Tibial nerve (tissue), 4 donors: ENCODE measurements at regions not wholly inside any gene's neighbourhood (a gene's known extent, or its start where the extent isn't known, plus 50 kb on each side); places are given as distances from the start of the nearest gene placed in this dataset.
A peak's percentile ranks its signal among the peaks of the same experiment; 100 is the strongest.

Source experiments
- DNase-seq, 2 donors: peaks; one replicate each; pipeline ENCODE4 v3.0.0-alpha.2; 2019; ENCODE audit warnings: low spot score in 2 of 2
- H3K27ac ChIP-seq, 4 donors: fragments of 200-600 bp; sonication (generic) in 3 of 4; one replicate each; pipeline ENCODE4 v1.5.1; 2017 to 2019; ENCODE audit warnings: mild to moderate bottlenecking in 1 of 4
- H3K27me3 ChIP-seq, 2 donors: fragments of 200-600 bp; sonication (generic) in 1 of 2; one replicate each; pipeline versions ENCODE4 v1.5.1 to v1.6.0; 2017 to 2019
- H3K36me3 ChIP-seq, 3 donors: fragments of 200-600 bp; sonication (generic); one replicate each; pipeline ENCODE4 v1.5.1; 2018 to 2019
- H3K4me1 ChIP-seq, 4 donors: fragments of 200-600 bp; sonication (generic) in 3 of 4; one replicate each; pipeline ENCODE4 v1.5.1; 2017 to 2019
- H3K4me3 ChIP-seq, 4 donors: fragments of 200-600 bp; sonication (generic) in 3 of 4; one replicate each; pipeline ENCODE4 v1.5.1; 2017 to 2019; ENCODE audit warnings: mild to moderate bottlenecking in 1 of 4, moderate library complexity in 1 of 4
- H3K9me3 ChIP-seq, 4 donors: fragments of 200-600 bp; sonication (generic) in 3 of 4; one replicate each; pipeline ENCODE4 v1.5.1; 2017 to 2019
- EP300 ChIP-seq, 2 donors: sonication (generic); formaldehyde crosslinking; IDR thresholded peaks; one replicate each; pipeline ENCODE4 v1.6.1; 2017; ENCODE audit warnings: antibody characterized with exemption in 2 of 2, mild to moderate bottlenecking in 1 of 2
- POLR2A ChIP-seq, 2 donors: fragments of 450-650 bp; IDR thresholded peaks; one replicate each; pipeline ENCODE4 v1.6.1; 2017; ENCODE audit warnings: antibody characterized with exemption in 2 of 2, mild to moderate bottlenecking in 2 of 2, moderate library complexity in 2 of 2
- WGBS, 2 donors: methylation state at CpG; one replicate each; pipeline ENCODE4 v1.1.5; 2018; 5-methylcytosine and 5-hydroxymethylcytosine counted together
- TF ChIP-seq, protein P1 (sequence below), 5 experiments: fragments of 200-600 bp in 3 of 5; fragments of 450-650 bp in 2 of 5; sonication (generic) in 3 of 5; IDR thresholded peaks; one replicate each; pipeline ENCODE4 v1.5.1; 2016 to 2019; ENCODE audit warnings: antibody characterized with exemption in 5 of 5, mild to moderate bottlenecking in 3 of 5, moderate library complexity in 2 of 5

DNA sequence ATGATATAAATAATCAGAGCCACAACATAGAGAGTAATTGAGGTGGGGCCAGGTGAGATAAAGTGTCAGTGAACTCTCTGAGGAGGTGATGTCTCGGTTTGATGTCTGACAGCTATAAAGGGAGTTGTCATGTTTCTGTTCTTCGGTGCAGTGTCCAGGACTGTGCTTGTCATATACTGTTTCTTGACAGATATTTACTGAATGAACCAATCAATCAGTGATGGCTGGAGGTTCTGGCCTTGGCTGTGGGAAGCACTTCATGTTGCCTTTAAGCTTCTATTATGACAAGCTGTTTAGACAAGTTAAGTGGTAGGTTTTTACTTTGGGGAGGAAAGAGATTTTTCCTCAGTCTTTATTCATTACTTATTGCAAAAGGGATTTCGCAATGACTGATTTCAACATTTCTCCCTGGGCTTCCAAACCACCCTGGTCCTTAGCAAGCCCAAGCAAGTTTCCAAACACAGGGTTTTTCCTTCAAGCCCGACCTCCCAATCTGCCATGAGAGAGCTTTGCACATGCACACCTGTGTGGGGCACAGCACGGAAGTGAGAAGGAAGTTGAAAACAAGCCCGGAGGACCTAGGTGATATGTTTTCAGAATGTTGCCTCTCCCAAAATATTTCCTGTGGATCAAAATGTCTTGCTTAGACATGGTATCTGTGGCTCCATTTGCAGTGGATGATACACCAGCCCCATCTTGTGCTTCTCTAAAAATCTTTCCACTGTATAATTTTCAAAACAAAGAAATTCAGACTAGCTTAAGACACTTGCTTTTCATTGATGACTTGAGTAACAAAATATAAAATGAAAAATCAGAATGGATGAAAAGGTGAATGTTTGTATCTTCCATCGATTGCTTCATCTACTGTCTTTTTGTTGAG is 567.3 kb upstream of the BTBD3 start:
- peaks cover 0 to 12% (median 0%) of the 10 kb centered on the region in 4 donors for H3K4me1 ChIP-seq
- WGBS, 2 donors, result 75 to 84% methylated on average over 7 of the region's 7 CpGs
- H3K36me3 ChIP-seq, result no peaks in the 10 kb centered on the region
- H3K27me3 ChIP-seq, result no peaks in the 10 kb centered on the region
- no peak overlapping the region for H3K4me3 ChIP-seq
- peak in 1 of 2 donors; percentile 36 for DNase-seq
- H3K9me3 ChIP-seq, result no peaks in the 10 kb centered on the region
- TF ChIP-seq POLR2A (IDR thresholded peaks at IDR 0.05) (no peak), EP300 (IDR thresholded peaks at IDR 0.05) (peak in 1 of 2 donors; percentile 44)
- TF ChIP-seq, protein P1, sequence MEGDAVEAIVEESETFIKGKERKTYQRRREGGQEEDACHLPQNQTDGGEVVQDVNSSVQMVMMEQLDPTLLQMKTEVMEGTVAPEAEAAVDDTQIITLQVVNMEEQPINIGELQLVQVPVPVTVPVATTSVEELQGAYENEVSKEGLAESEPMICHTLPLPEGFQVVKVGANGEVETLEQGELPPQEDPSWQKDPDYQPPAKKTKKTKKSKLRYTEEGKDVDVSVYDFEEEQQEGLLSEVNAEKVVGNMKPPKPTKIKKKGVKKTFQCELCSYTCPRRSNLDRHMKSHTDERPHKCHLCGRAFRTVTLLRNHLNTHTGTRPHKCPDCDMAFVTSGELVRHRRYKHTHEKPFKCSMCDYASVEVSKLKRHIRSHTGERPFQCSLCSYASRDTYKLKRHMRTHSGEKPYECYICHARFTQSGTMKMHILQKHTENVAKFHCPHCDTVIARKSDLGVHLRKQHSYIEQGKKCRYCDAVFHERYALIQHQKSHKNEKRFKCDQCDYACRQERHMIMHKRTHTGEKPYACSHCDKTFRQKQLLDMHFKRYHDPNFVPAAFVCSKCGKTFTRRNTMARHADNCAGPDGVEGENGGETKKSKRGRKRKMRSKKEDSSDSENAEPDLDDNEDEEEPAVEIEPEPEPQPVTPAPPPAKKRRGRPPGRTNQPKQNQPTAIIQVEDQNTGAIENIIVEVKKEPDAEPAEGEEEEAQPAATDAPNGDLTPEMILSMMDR (IDR thresholded peaks at IDR 0.05), result no peak
- no peak overlapping the region for H3K27ac ChIP-seq

DNA sequence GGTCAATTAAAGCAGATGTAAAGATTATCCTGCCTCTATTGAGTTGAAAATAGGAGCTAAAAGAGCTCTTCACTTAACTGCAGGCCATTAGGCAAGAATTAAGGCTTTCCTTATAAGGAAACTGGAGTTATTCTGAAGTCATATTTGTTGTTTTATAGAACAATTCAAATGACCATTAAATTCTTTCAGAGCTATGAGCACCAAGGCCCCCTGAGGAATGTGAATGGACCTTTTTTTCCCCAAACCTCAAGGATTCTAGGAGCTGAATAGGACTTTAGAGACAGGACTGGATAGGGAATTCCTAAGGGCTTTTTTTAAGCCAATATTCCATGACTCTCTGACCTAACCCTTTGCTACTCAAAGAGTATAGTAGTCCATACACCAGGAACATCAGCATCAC is 565.7 kb upstream of the BTBD3 start:
- Histone ChIP-seq H3K9me3 (no peaks in the 10 kb centered on the region), H3K27me3 (no peaks in the 10 kb centered on the region), H3K4me1 (peaks cover 0 to 12% (median 0%) of the 10 kb centered on the region in 4 donors), H3K36me3 (no peaks in the 10 kb centered on the region), H3K27ac (no peak overlapping the region), H3K4me3 (no peak overlapping the region)
- TF ChIP-seq, protein P1 (IDR thresholded peaks at IDR 0.05), result no peak
- TF ChIP-seq POLR2A (IDR thresholded peaks at IDR 0.05), result no peak
- TF ChIP-seq EP300 (IDR thresholded peaks at IDR 0.05), result no peak
- DNase-seq, result no peak

DNA sequence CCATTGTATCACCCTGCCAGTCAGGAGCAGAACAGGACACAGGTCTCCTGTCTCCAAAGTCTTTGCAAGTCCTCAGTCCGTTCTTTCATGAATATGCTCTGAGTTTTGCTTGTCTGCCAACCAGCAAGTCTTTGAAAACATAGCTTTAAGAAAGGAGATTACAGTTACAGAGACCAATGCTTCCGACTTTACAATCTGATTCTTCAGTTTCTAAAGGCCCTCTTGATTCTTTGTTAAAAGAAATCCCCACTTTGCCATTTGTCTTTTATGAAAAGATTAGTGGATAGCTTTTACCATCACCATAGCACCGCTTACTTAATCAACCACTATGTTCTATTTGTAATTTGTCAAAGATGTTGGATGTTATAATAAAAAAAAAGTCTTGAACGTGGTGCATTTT is 562.8 kb upstream of the BTBD3 start:
- peaks cover 0 to 12% (median 0%) of the 10 kb centered on the region in 4 donors for H3K4me1 ChIP-seq
- H3K9me3 ChIP-seq, result peaks cover 0 to 4% (median 0%) of the 10 kb centered on the region in 4 donors
- no peak for DNase-seq
- H3K27ac ChIP-seq, result no peak overlapping the region
- no peaks in the 10 kb centered on the region for H3K36me3 ChIP-seq
- no peak for TF ChIP-seq EP300 (IDR thresholded peaks at IDR 0.05)
- TF ChIP-seq POLR2A (IDR thresholded peaks at IDR 0.05), result no peak
- TF ChIP-seq, protein P1 (IDR thresholded peaks at IDR 0.05), result no peak
- H3K27me3 ChIP-seq, result no peaks in the 10 kb centered on the region
- no peak overlapping the region for H3K4me3 ChIP-seq
- WGBS, 2 donors, result 78 to 84% methylated on average over 4 of the region's 4 CpGs

DNA sequence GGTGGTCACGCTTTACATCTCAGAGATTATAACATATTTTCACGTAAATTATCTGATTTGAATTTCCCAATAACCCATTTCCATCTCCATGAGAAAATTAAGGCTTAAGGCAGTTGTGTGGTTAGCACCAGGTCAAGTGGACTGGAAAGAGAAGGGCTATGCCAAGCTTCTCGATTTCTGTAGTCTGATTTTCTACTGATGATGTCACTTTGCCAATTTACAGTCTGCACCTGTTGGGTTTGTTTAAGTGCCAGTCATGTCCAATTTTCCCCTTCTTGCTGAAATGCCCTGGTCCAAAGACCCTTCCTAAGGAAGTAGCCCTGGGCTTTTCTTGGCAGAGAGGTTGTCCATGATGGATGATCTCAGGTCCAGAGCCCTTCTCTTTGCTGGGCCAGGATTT is 562.3 kb upstream of the BTBD3 start:
- TF ChIP-seq EP300 (IDR thresholded peaks at IDR 0.05) (no peak), POLR2A (IDR thresholded peaks at IDR 0.05) (no peak)
- TF ChIP-seq, protein P1 (IDR thresholded peaks at IDR 0.05), result no peak
- H3K9me3 ChIP-seq, result peaks cover 0 to 4% (median 0%) of the 10 kb centered on the region in 4 donors
- 89 to 94% methylated on average over 3 of the region's 3 CpGs for WGBS, 2 donors
- no peak for DNase-seq
- no peak overlapping the region for H3K27ac ChIP-seq
- H3K4me3 ChIP-seq, result no peak overlapping the region
- H3K4me1 ChIP-seq, result peaks cover 0 to 7% (median 0%) of the 10 kb centered on the region in 4 donors
- no peaks in the 10 kb centered on the region for H3K27me3 ChIP-seq
- no peaks in the 10 kb centered on the region for H3K36me3 ChIP-seq

DNA sequence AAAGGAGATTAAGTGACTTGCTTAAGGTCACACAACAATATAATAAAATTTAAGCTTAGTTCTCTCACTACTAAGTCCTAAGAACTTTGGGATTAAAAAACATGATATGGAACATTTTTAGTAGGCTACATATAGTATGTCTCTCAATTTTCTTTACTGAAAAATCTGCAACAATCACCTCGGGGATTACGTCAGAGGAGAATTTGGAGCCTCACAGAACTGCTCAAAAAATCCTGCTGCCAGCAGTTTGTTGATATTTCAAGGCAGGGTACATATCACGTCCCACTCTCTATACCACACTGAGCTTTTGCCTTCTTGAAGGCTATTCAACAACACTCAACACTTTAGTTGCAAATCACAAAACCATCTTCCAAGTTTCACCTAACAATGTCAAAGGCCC is 561.6 kb upstream of the BTBD3 start:
- H3K4me3 ChIP-seq, result no peak overlapping the region
- WGBS, 2 donors, result 74 to 90% methylated on average over 3 of the region's 3 CpGs
- DNase-seq, result no peak
- peaks cover 0 to 4% (median 0%) of the 10 kb centered on the region in 4 donors for H3K9me3 ChIP-seq
- no peaks in the 10 kb centered on the region for H3K36me3 ChIP-seq
- TF ChIP-seq, protein P1 (IDR thresholded peaks at IDR 0.05), result no peak
- TF ChIP-seq POLR2A (IDR thresholded peaks at IDR 0.05), result no peak
- TF ChIP-seq EP300 (IDR thresholded peaks at IDR 0.05), result no peak
- H3K4me1 ChIP-seq, result no peaks in the 10 kb centered on the region
- H3K27ac ChIP-seq, result no peak overlapping the region
- no peaks in the 10 kb centered on the region for H3K27me3 ChIP-seq
